GM08714 (cell line): ENCODE measurements at regions not wholly inside any gene's neighbourhood (a gene's known extent, or its start where the extent isn't known, plus 50 kb on each side); places are given as distances from the start of the nearest gene placed in this dataset.

ENCODE experiments used
- H3K4me3 ChIP-seq: fragments of 200-500 bp; sonication (Bioruptor generic); 2 replicates; pipeline ENCODE4 v1.5.1; 2014; ENCODE audit warnings: mild to moderate bottlenecking, low read length, inconsistent platforms
- ZNF274 ChIP-seq: IDR thresholded peaks from 2 replicates; pipeline ENCODE4 v1.6.1; 2012; ENCODE audit warnings: mild to moderate bottlenecking, low read depth, low read length

- no peak for TF ChIP-seq ZNF274
- H3K4me3 ChIP-seq, result no peak overlapping the region
Measured at GRCh38 chr9:129442803-129443511, 177.9 kb downstream of the C9orf50 start.

DNA sequence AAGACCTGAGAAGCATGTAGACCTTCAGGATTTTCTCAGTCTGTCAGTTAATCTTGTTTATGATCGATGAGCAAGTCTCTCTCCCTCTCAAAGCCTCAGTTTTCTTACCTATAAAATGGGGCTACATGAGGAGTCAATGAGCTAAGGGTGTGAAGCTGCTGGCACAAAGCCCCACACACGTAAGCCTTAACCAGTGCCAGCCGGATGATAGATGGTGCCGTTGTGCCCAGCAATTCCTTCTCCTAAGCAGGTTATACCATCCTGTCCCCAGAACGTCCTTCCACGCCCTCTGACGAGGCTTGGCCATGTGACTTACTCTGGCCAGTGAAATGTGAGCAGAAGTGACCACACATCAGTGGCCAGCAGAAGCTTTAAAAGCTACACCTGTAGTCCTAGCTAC is 179.0 kb downstream of the C9orf50 start:
- no peak for TF ChIP-seq ZNF274
- no peak overlapping the region for H3K4me3 ChIP-seq

DNA sequence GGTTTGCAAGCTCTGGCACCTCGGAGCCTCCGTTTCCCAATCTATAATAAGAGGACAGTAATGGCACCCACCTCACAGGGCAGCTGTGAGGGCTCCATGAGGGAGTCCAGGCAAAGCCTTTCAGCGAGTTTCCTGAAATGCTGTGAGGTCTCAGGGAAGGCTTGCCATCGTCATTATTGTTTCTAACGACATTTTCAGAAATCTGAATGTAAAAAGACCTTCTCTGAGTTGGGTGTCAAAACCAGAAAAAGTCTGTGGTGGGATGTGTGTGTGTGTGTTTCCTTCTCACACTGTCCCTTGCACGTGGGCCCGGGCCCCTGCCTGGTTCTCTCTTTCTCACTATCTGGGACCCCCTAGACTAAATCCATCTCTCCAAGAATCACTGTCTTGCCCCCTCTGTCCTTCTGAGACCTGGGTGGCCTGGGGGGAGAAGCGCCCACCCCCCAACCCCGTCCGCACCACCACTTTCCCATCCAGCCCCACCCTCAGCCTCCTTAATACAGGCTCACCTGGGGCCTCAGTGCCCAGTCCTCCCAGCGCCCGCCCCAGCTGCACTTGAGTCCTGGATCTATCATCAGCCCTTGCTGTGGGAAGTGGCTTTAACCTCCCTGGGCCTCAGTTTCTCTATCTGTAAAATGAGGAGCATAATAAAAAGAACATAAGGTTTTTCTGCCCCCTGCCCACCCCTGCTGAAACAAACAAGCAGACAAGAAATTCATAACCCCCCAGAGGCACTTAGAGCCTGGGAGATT is 180.3 kb downstream of the C9orf50 start:
- H3K4me3 ChIP-seq, result no peak overlapping the region
- TF ChIP-seq ZNF274, result no peak

DNA sequence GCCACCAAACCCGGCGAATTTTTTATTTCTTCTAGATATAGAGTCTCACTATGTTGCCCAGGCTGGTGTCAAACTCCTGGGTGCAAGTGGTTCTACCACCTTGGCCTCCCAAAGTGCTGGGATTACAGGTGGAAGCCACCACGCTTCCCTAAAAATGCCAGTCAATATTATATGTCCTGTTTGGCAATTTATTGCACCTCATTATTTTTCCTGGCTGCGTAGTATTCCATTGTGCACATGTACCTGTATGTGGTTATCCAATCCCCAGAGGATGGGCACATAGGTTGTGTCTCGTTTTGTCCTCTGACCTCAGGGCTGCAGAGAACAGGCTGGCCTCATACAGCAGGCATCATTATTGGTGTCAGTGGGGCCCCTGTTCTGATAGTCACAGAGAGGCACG is 181.7 kb downstream of the C9orf50 start:
- no peak for TF ChIP-seq ZNF274
- H3K4me3 ChIP-seq, result no peak overlapping the region

GRCh38 chr9:129437626-129438323 is 183.1 kb downstream of the C9orf50 start:
- TF ChIP-seq ZNF274, result no peak
- no peak overlapping the region for H3K4me3 ChIP-seq

GRCh38 chr9:129436751-129437625 is 183.9 kb downstream of the C9orf50 start:
- no peak for TF ChIP-seq ZNF274

DNA sequence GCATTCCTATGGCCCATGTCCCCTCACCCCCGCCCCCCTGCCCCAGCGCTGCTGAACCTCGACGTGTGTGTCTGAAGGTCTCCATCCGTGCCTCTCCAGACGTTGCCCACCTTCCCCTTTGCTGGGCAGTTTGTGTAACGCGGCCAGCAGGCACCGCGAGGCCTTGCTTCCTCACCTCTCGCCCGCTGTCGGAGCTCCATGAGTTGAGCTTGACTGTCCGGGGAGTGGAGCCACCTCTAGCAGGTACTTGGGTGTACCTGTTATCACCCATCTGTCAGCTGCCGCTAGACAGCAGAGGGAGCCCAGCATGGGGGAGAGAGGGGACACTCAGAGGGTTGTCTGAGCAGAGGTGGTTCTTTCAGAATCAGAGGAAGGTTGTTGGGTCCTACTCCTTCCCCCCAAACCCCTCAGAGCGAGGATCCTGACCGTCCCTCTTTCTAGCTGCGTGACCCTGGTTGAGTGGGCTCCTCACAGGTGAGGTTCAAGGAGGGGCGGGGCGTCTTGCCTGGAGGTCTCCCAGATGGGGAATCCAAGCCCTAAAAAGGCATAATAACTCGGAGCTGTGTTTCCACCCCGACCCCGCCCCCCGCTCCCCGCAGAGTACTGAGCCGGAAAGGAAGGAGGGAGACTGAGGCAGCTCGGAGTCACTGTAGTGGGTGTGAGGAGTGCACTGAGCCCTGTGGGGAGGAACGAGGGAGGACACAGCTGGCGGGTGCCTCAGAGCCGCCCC is 184.7 kb downstream of the C9orf50 start:
- H3K4me3 ChIP-seq, result no peak overlapping the region
- TF ChIP-seq ZNF274, result no peak

More at GRCh38 chr9:129436751-129437625, 183.9 kb downstream of the C9orf50 start:
- no peak overlapping the region for H3K4me3 ChIP-seq

DNA sequence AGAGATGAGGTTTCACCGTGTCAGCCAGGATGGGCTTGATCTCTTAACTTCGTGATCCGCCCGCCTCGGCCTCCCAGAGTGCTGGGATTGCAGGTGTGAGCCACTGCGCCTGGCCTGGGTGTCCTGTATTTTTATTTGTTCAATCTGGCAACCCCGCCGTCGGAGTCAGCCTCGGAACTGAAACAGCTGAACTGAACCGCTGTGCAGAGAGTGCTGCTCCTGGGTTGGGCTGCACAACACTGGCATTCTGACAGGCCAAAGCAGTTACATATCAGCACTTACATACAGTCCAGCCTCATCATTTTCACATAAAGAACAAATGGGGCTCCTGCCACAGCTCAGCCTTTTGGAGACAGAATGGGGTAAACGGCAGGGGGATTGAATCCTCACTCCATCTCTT is 185.6 kb downstream of the C9orf50 start:
- H3K4me3 ChIP-seq, result no peak overlapping the region
- no peak for TF ChIP-seq ZNF274

- TF ChIP-seq ZNF274, result no peak
- no peak overlapping the region for H3K4me3 ChIP-seq
Measured at GRCh38 chr9:129434187-129434586, 186.7 kb downstream of the C9orf50 start.

DNA sequence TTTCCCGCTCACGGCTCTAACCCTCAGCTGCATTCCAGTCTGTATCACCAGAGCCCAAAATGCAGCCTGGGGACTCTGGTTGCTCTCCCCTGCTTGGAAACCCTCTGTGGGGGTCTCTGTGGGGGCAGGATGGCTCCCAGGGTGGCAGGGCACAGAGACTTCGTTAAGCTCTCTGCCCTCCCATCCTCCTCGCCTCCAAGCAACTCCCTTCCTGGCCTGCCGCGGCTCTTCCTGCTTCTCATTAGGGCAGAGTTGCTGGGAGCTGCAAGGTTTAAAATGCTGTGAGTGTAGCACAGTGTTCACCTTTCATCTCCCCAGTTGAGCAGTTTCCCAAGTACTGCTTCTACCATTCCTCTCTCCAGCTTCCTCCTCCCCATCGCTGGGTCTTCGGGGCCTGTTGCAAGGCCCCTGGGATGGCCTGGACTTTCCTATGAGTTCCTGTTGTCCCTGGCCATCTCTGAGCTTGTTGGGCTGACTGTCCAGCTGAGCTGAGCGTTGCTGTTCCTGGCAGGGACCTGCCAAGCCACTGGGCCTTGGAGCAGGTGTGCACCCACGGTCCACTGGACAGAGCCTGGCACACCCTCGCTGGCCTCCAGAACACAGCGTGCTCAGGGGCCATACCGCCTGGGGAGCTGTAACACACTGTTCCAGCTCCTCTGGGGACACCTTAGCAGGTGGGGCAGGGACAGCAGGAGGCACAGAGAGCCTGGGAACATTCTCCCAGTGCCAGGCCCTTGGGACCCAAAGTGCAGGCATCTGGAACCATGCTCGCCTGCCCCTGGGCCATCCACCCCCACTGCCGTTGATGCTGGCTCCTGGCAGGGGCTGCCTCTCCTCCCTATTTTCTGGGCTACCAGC is 188.4 kb downstream of the C9orf50 start:
- H3K4me3 ChIP-seq, result no peak overlapping the region
- no peak for TF ChIP-seq ZNF274

DNA sequence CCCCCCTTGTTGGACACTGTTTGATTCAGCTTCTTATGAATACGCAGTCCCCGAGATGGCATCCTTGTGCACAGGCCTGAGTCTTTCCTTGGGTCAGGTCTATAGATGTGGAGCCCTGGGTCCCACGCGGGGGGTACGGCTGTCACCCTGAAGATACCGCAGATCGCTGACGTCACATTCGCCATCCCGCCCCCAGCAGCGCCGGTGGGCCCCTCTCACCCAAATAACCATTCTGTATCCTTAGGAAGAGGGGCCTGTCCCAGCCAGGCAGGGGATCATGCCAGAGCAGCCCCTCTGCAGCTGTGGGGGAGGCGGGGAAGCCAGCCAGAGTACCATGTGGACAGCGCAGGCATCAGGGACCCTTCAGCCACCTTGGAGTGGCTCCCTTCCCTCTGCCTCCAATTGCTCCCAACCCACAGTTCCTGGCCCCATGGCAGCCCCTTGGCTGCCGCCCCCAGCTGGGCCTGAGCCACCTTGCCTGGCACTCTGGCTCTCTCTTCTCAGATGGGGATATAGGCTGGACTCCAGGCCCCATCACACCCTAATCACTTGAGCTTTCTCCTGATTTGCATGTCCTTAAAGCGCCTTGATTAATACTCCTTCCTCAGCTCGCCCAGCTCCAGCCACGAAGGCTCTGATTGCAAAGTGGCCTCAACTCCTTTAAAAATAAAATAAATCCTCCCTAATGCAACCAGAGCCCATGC is 189.8 kb downstream of the C9orf50 start:
- no peak for TF ChIP-seq ZNF274
- no peak overlapping the region for H3K4me3 ChIP-seq

DNA sequence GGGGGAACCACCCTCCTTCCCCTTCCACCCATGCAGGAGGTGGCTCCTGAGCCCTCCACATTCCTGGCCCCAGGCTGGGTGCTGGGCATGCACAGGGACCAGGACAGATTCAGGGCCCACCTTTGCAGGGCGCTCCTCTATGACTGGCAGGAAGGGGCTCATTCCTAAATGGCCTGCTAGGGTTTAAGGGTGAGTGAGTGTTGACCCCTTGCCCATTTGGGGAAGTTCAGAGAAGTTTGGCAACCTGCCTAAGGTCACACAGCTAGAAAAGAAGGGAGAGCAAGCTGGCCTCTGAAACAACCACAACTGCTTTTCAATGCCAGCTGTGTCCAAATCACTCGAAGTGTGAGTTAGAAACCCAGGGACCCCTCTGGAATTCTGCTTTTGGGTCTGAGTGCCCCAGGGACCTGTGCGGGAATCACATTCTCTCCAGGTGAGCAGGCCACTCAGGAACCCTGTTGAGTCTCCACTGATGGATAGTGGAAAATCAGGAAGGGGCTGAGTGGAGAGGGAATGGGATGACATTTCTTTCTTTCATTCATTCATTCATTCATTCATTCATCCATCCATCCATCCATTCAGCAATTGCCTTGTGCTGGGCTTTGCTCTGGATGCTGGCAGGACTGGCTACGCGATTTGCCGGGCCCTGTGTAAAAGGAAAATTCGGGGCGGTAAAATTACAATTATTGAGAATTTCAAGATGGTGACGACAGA is 191.9 kb downstream of the C9orf50 start:
- TF ChIP-seq ZNF274, result no peak
- no peak overlapping the region for H3K4me3 ChIP-seq
